ENCODE measurements at regions not wholly inside any gene's neighbourhood (a gene's known extent, or its start where the extent isn't known, plus 50 kb on each side); places are given as distances from the start of the nearest gene placed in this dataset.

- TF ChIP-seq EP300 (conservative IDR thresholded peaks at IDR 0.05; ENCODE audit: poor library complexity, severe bottlenecking) = peak; percentile 52
- peak; percentile 62 for TF ChIP-seq CTCF (IDR thresholded peaks at IDR 0.05; ENCODE audit: poor library complexity, severe bottlenecking)
- TF ChIP-seq RAD21 (conservative IDR thresholded peaks at IDR 0.05) = peak; percentile 71
- TF ChIP-seq POLR2AphosphoS5 (IDR thresholded peaks at IDR 0.05) = peak; percentile 46
Observed at GRCh38 chr5:141780952-141781781, 97.0 kb downstream of the PCDH1 start.

All from neural cell (in vitro differentiated cells).